Ovary (tissue), 7 donors: ENCODE measurements at regions not wholly inside any gene's neighbourhood (a gene's known extent, or its start where the extent isn't known, plus 50 kb on each side); places are given as distances from the start of the nearest gene placed in this dataset.
"Not testable (repeated sequence)": the region's sequence is repeated elsewhere in the genome, so short reads cannot be mapped to it uniquely, and the experiment has no call there.

Source experiments
- DNase-seq, 5 donors: peaks; one replicate each; pipeline ENCODE4 v3.0.0-alpha.2; 2019 to 2020
- H3K27ac ChIP-seq, 2 donors: fragments of 200-600 bp; one replicate each; pipeline versions ENCODE4 v1.5.1 to v1.8.0; 2019 to 2022
- H3K27me3 ChIP-seq: fragments of 200-600 bp; one replicate; pipeline ENCODE4 v1.8.0; 2022
- H3K36me3 ChIP-seq: fragments of 200-600 bp; sonication (generic); one replicate; pipeline ENCODE4 v1.5.1; 2019
- H3K4me1 ChIP-seq: one replicate; pipeline ENCODE4 v1.8.1; 2013; ENCODE audit warnings: mild to moderate bottlenecking, moderate library complexity; ENCODE audit not compliant: insufficient read depth
- H3K4me3 ChIP-seq: fragments of 200-600 bp; sonication (generic); one replicate; pipeline ENCODE4 v1.5.1; 2017
- H3K9me3 ChIP-seq, 2 donors: fragments of 200-600 bp in 1 of 2; sonication (generic) in 1 of 2; one replicate each; pipeline versions ENCODE4 v1.5.1 to v1.8.1; 2013 to 2019; ENCODE audit warnings: mild to moderate bottlenecking in 1 of 2, moderate library complexity in 1 of 2
- WGBS, 3 donors: extraction: QIAGEN DNeasy Blood & Tissue Kit in 1 of 3; methylation state at CpG; one replicate each; pipeline versions ENCODE4 v1.1.5 to v1.1.7; 2013 to 2017; 5-methylcytosine and 5-hydroxymethylcytosine counted together
- intact Hi-C, 4 donors: fragments of 100-400 bp; cut with DNase I; formaldehyde crosslinking; loops; one replicate each; pipeline versions ENCODE4 v1.11.0 to v1.15.1; 2022 to 2023
- donor health status: DM: no; HTN: no; CAD: no; lungs with moderate emphysema.
- donor health status: DM: no; HTN: no; CAD: no.
- donor health status: Bipolar disorder and iron deficiency.
- donor health status: DM: no; HTN: no; CAD: no.
- donor health status: DM: yes; HTN: yes; CAD: no.

DNA sequence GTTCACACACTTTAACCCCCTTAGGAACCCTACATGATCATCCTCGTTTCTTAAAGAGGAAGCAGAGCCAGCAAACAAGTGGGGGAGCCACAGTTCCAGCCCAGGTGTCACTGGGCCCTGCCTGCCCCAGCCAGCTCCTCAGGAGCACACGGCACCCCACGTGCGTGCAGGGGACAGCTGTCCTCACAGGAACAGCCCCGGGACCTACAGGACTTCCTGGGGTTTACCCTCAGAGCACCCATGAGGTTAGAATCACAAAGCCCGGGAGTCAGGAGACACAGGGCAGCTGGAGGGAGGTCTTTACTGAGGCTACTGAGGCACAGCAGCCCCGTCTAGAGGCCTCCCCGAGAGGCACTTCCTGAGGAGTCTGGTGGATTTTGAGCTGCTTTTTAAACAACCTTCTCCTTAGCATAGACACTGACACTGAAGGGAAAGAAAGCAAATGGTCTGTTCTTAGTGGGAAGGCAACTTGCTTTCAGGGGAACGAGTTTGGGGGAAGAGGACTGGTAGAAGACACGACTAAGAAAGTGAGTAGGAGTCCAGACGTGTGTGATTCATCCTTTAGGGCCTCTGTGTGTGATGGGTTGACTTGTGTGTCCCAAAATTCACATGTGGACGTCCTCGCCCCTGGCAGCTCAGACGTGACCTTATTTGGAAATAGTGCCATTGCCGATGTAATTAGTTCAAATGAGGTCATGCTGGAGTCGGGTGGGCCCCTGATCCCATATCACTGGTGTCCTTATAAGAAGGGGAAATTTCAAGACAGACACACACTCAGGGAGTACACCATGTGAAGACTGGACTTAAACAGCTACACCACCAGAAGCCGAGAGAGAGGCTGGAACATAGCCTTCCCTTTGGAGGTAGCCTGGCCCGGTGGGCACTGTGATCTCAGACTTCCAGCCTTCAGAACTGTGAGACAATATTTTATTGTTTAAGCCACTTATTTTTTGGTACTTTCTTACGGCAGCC is 278.4 kb upstream of the PLGLB2 start:
- intact Hi-C loops, H3K9me3 ChIP-seq, H3K27ac ChIP-seq, H3K4me3 ChIP-seq, H3K27me3 ChIP-seq, H3K4me1 ChIP-seq, H3K36me3 ChIP-seq, DNase-seq: not testable (repeated sequence)
- WGBS, 3 donors = 74 to 86% (median 83%) methylated on average over 10 to 18 of the region's 19 CpGs

DNA sequence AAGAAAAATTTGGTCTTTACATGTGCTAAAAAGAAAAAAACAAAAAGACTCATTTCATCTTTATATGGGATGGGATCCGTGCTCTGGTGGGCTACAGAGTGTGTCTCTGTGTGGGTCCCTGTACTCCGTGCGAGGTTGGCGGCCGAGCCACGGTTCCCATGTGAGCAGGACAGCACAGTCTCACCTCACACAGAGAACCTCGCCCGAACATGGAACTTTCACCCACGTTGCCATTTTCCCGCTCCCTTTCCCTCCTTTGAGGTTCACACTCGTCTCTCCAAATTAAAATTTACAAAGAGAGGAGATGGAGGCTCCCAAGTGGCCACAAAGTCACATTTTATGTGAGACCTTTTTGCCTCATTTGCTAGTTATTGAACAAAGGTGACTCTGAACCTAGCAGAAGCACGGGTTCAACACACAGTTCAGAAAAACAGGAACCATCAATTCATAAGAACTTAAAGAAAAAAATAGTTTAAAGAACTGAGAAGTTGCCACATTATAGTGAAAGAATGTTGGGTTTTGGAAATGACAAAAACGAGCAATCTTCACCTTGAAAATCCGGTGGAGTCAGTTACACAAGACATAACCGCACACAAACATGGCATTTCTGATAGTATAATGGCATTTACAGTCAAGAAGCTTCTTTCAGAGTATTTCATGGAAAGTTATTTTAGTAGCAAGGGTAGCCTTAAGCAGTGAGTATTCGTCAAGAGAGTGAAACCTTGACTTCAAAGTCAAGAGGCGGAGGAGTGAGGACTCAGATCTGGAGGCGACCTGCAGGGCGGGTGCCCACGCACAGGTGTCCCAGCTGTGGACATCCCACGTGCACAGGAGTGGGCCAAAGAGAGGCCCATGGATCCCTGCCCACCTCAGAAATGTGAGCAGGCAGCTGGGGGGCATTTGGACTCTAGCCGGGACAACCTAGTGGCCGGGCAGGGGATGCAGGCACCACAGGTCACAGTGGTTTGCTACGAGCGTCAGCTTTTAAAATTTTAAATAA is 277.2 kb upstream of the PLGLB2 start:
- H3K9me3 ChIP-seq, H3K36me3 ChIP-seq, H3K27me3 ChIP-seq, H3K4me3 ChIP-seq, DNase-seq, H3K27ac ChIP-seq, intact Hi-C loops, H3K4me1 ChIP-seq: not testable (repeated sequence)
- 87 to 94% (median 88%) methylated on average over 20 to 23 of the region's 25 CpGs for WGBS, 3 donors

DNA sequence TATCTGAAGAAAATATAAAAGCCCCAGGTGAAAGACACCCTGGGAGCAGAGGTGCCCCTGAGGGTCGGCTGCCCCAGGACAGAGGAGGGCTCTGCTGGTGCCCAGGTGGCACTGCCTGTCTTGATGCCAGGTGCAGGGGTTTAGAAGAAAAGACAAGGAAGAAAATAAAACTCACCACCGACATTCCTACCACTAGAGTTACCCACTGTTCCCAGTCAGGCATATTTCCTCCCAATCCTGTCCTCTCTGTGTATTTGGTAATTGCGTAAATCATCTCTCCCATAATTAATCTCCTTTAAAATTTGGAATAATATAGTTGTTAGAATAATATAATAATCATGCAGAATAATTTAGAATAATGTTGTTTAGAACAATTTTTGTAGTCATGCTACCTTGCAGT is 276.4 kb upstream of the PLGLB2 start:
- WGBS, 3 donors = 71 to 86% (median 80%) methylated on average over 2 to 3 of the region's 3 CpGs
- intact Hi-C loops = not testable (repeated sequence)

DNA sequence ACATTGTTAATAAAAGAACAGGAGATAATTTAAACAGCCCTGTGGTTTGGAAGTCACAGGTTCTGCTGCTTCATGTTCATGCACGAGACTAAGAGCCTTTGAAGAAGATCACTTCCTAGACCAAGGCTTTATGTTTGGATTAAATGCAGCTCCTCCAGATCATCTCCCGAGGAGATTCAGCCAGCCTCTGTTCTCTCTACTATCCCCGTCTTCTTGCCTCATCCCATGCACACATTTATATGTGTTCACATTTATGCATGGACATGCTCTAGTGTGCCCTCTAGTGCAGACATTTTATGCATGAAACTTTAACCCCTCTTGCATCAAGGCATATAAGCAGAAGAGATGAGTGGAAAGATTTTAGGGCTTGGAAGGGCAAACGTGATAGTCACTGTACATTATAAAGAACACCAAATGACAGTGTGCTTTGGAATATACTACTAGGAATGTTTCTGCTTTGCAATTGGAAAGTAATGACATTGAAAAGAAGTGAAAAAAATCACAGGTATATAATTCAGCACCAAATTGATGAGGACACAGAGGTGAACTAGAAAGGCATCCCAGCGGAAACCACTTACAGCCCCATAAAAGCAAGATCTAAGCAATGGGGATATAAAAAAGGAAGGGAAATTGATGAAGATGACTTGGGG is 271.5 kb upstream of the PLGLB2 start:
- H3K27me3 ChIP-seq, H3K9me3 ChIP-seq, H3K27ac ChIP-seq, H3K4me1 ChIP-seq, DNase-seq, H3K36me3 ChIP-seq, H3K4me3 ChIP-seq, intact Hi-C loops: not testable (repeated sequence)
- 46 to 56% (median 52%) methylated on average over 5 of the region's 5 CpGs for WGBS, 3 donors

More for the DNA sequence above, 276.4 kb upstream of the PLGLB2 start:
- not testable (repeated sequence) for H3K9me3 ChIP-seq, H3K4me1 ChIP-seq, H3K4me3 ChIP-seq, DNase-seq, H3K27me3 ChIP-seq, H3K27ac ChIP-seq, H3K36me3 ChIP-seq

DNA sequence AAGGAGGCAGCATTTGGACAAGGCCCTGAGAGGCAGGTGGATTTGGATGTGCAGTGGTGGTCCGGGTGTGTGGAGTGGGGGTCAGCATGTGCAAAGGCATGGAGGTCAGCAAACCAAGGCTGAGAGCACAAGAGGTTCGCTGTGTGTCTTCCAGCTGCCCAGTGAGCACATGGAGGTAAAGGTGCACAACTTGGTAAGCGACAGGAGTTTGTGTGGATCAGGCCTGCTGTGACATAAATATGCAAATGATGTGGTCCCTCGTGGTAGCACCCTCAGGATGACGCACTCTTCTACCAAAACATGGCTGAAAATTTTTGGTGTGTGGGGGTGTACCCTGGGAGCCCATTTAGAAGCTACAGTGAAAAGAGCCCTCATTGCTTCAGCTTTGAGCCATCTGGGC is 271.0 kb upstream of the PLGLB2 start:
- H3K27ac ChIP-seq, intact Hi-C loops, H3K4me1 ChIP-seq, DNase-seq, H3K36me3 ChIP-seq, H3K9me3 ChIP-seq, H3K27me3 ChIP-seq, H3K4me3 ChIP-seq: not testable (repeated sequence)
- WGBS, 3 donors = 83 to 89% (median 87%) methylated on average over 5 of the region's 5 CpGs

DNA sequence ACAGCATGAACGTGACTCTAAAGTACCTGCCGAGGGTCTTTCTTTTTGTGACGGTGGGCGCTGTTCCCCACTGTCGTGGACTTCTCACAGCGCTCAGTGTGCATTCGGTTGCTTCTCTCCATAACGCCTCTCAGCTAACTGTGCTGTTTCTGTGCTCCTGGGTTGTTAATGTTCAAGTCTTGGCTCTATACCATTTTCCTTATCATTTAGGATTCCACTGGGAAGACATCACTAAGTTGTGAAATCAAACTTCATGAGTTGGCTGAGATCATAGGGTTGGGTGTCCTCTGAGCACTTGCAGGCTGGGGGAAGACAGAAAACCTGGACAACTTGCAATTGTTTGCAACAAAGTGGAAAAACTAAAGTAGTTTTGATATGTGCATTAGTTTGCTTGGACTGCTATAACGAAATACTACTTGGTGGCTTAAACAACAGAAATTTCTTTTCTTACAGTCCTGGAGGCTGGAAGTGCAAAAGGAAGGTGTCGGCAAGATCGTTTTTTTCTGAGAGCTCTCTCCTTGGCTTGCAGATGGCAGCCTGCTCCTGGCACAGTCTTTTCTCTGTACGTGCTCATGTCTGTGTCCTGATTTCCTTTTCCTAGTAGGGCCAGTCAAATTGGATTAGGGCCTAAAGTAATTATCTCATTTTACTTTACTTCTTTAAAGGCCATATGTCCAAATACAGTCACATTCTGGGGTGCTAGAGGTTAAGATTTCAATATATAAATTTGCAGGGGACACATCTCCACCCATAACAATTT is 270.0 kb upstream of the PLGLB2 start:
- H3K9me3 ChIP-seq, H3K27me3 ChIP-seq, H3K4me3 ChIP-seq, H3K4me1 ChIP-seq, intact Hi-C loops, H3K27ac ChIP-seq, H3K36me3 ChIP-seq: not testable (repeated sequence)
- 14 to 21% (median 14%) methylated on average over 10 to 11 of the region's 12 CpGs for WGBS, 3 donors
- peak in 1 of 5 donors; percentile 41 for DNase-seq

DNA sequence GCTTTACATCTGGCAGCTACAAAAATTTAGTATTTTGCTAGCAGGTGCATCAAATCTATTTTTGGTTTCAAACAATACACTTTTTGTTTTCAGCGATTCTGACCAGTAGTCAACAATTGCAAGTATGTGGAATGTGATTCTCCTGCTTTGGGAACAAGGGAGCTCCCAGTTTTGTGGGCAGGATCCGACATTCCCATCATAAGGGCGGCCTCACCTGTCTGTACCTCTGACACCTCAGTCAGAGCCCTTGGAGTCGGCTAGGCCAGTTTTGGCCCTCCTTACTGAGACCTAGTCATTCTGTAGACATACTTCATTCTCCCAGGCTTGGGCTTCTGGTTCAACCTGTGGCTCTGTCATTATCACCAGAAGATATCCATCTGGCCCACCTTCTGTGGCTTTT is 269.0 kb upstream of the PLGLB2 start:
- DNase-seq, intact Hi-C loops, H3K9me3 ChIP-seq, H3K4me3 ChIP-seq, H3K36me3 ChIP-seq, H3K27me3 ChIP-seq, H3K27ac ChIP-seq, H3K4me1 ChIP-seq: not testable (repeated sequence)
- 92 to 97% (median 93%) methylated on average over 3 to 4 of the region's 4 CpGs for WGBS, 3 donors

DNA sequence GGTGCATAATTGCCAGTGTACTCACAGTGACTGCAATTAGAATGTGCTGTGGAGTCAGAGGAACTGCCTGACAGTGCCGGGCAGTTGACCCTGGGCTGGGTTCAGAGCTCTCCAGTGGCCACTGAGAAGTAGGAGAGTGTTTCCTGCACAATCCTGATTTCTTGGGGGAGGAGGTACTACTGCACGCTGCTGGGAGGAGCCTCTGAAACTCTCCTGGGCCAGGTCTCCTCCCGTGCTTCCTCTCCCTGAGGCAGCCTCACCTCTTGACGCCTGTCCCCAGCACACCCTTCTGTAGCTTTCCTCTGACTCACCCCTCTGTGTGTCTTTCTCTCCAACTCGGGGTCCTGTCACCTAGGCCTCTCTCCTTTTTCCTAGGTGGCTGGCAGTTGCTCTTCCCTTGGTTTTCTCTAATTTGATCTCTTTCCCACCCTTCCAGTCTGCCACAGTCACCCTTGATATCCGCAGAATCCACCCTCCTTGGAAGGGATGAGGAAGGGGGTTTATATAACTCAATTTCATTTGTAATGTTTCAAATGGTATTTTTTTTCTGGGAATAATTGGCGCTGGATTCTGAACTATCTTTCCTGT is 264.7 kb upstream of the PLGLB2 start:
- H3K27me3 ChIP-seq, H3K27ac ChIP-seq: not testable (repeated sequence)

DNA sequence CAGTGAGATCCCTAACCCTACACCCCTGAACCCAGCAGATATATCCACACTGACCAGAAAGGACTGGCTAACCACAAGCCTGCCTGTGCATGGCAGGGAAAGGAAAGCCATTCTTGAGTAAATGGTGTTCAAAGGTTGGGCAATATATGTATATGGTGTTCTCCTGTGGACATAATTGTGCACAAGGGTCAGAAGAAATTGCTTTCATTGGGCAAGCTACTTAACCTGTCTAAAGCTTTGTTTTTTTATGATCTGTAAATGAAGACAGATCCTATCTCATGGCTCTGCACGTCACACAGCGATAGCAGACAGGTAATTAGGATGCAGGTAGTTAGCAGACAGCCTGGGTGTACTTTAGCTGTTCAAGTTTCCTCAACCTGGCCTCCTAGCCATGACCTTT is 263.5 kb upstream of the PLGLB2 start:
- H3K4me1 ChIP-seq, H3K4me3 ChIP-seq, DNase-seq, H3K27me3 ChIP-seq, H3K9me3 ChIP-seq, intact Hi-C loops, H3K27ac ChIP-seq, H3K36me3 ChIP-seq: not testable (repeated sequence)
- 94 to 100% (median 100%) methylated on average over 2 of the region's 2 CpGs for WGBS, 3 donors

More for the DNA sequence above, 264.7 kb upstream of the PLGLB2 start:
- DNase-seq, H3K9me3 ChIP-seq, intact Hi-C loops, H3K4me1 ChIP-seq, H3K36me3 ChIP-seq, H3K4me3 ChIP-seq: not testable (repeated sequence)
- 71 to 72% (median 72%) methylated on average over 7 of the region's 7 CpGs for WGBS, 3 donors

DNA sequence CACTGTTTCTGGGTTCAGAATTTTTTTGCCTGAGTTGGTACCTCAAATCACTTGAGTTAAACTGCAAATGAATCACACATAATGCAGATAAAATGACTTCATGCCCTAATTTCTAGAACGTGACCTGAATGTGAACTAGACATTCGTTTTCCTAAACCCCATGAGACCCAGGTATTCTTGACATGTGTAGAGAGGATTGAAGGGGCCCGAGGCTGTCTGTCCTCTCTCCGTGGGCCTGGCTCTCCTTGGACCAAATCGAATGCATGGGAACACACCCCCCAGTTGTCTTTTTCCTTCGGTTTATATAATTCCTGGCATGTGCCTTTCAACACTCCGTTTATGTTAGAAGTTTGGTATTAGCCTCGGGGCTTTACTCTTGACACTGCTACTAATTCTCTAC is 262.4 kb upstream of the PLGLB2 start:
- H3K27ac ChIP-seq, H3K4me3 ChIP-seq, H3K9me3 ChIP-seq, intact Hi-C loops, H3K36me3 ChIP-seq, H3K4me1 ChIP-seq, H3K27me3 ChIP-seq, DNase-seq: not testable (repeated sequence)
- 26 to 47% (median 42%) methylated on average over 6 of the region's 8 CpGs for WGBS, 3 donors
